HG03378 (cell line): ENCODE measurements at regions not wholly inside any gene's neighbourhood (a gene's known extent, or its start where the extent isn't known, plus 50 kb on each side); places are given as distances from the start of the nearest gene placed in this dataset.
"Not testable (repeated sequence)": the region's sequence is repeated elsewhere in the genome, so short reads cannot be mapped to it uniquely, and the experiment has no call there.

ENCODE experiments used
- ATAC-seq: cut with Tn5 transposase; IDR thresholded peaks from one replicate; pipeline ENCODE4 v1.9.1; 2021; ENCODE audit warnings: mild to moderate bottlenecking, moderate library complexity; ENCODE audit not compliant: unreplicated experiment

- no peak for ATAC-seq
Measured at GRCh38 chr11:96969251-96969650, 579.4 kb downstream of the JRKL start.

- no peak for ATAC-seq
Measured at GRCh38 chr11:96978751-96979150, 588.9 kb downstream of the JRKL start.

- ATAC-seq: no peak
Measured at GRCh38 chr11:96986516-96986915, 596.7 kb downstream of the JRKL start.

- no peak for ATAC-seq
Measured at GRCh38 chr11:96990914-96991313, 601.1 kb downstream of the JRKL start.

GRCh38 chr11:97000481-97000880, 610.7 kb downstream of the JRKL start:
- ATAC-seq: no peak

GRCh38 chr11:97007283-97007682, 617.5 kb downstream of the JRKL start:
- no peak for ATAC-seq

- no peak for ATAC-seq
Measured at GRCh38 chr11:97009613-97010012, 619.8 kb downstream of the JRKL start.

- ATAC-seq: not testable (repeated sequence)
Measured at GRCh38 chr11:97010997-97011396, 621.2 kb downstream of the JRKL start.

- no peak for ATAC-seq
Measured at GRCh38 chr11:97015327-97015726, 625.5 kb downstream of the JRKL start.

GRCh38 chr11:97019305-97019704, 629.5 kb downstream of the JRKL start:
- ATAC-seq: no peak

- no peak for ATAC-seq
Measured at GRCh38 chr11:97019754-97020153, 629.9 kb downstream of the JRKL start.

- no peak for ATAC-seq
Measured at GRCh38 chr11:97022955-97023354, 633.1 kb downstream of the JRKL start.

GRCh38 chr11:97028836-97029406, 639.1 kb downstream of the JRKL start:
- no peak for ATAC-seq

GRCh38 chr11:97033178-97033577, 643.4 kb downstream of the JRKL start:
- ATAC-seq: no peak

- no peak for ATAC-seq
Measured at GRCh38 chr11:97048481-97048880, 658.7 kb downstream of the JRKL start.

- no peak for ATAC-seq
Measured at GRCh38 chr11:97060184-97060583, 670.4 kb downstream of the JRKL start.

GRCh38 chr11:97069160-97069559, 679.3 kb downstream of the JRKL start:
- ATAC-seq: no peak

GRCh38 chr11:97072420-97072819, 682.6 kb downstream of the JRKL start:
- no peak for ATAC-seq

GRCh38 chr11:97076666-97077065, 686.9 kb downstream of the JRKL start:
- ATAC-seq: not testable (repeated sequence)

- no peak for ATAC-seq
Measured at GRCh38 chr11:97078443-97078842, 688.6 kb downstream of the JRKL start.

GRCh38 chr11:97079244-97079643, 689.4 kb downstream of the JRKL start:
- no peak for ATAC-seq

- ATAC-seq: no peak
Measured at GRCh38 chr11:97087419-97087818, 697.6 kb downstream of the JRKL start.

GRCh38 chr11:97092823-97093222, 703.0 kb downstream of the JRKL start:
- no peak for ATAC-seq
